HepG2 (cell line): ENCODE measurements at regions not wholly inside any gene's neighbourhood (a gene's known extent, or its start where the extent isn't known, plus 50 kb on each side); places are given as distances from the start of the nearest gene placed in this dataset.

Experiments
- ATAC-seq: fragments of 200-7000 bp; cut with Tn5 transposase; 3 replicates; pipeline ENCODE4 v1.9.1; 2020; ENCODE audit warnings: mild to moderate bottlenecking, moderate library complexity
- BruUV-seq: library from RNA; stranded (reverse); fragments of 400-500 nt; replicated peaks from 2 replicates; lab custom pipeline; 2021; lab: Mats Ljungman, UMichigan
- CTCF ChIA-PET: fragments of 300-600 bp; formaldehyde crosslinking; extraction: SDS; loops from one replicate; lab custom pipeline; 2021; ENCODE audit warnings: low total read pairs, inconsistent platforms, low intra/inter-chr PET ratio; lab: Yijun Ruan, JAX
- POLR2A ChIA-PET: fragments of 350-600 bp; sonication (Branson Sonifier 250); formaldehyde crosslinking; loops from one replicate; lab custom pipeline; 2020; ENCODE audit warnings: antibody characterized with exemption, inconsistent platforms; lab: Yijun Ruan, JAX
- DNase-seq: peaks from one replicate; pipeline ENCODE4 v3.0.0-alpha.2; 2015; ENCODE audit warnings: low spot score
- FAIRE-seq: peaks from 3 replicates; lab custom pipeline; 2011; peaks lifted over from hg19 to GRCh38; lab: Jason Lieb, UNC
- H2AFZ ChIP-seq: one replicate; pipeline ENCODE4 v1.6.1; 2011; ENCODE audit warnings: low read length, inconsistent platforms
- H3K27ac ChIP-seq: fragments of 300-600 bp; 3 replicates; pipeline ENCODE4 v1.8.0; 2011; ENCODE audit warnings: mixed run types, mild to moderate bottlenecking, mixed read lengths, low read length, inconsistent platforms; ENCODE audit not compliant: insufficient read depth; ENCODE audit errors: extremely low read length
- H3K27me3 ChIP-seq, 2 experiments: fragments of 200-600 bp in 1 of 2; 2 replicates in 1 of 2; 3 replicates in 1 of 2; pipeline versions ENCODE4 v1.6.0 to v1.8.0; 2011; ENCODE audit warnings: low read length in 2 of 2, mild to moderate bottlenecking in 2 of 2, moderate library complexity in 2 of 2, inconsistent platforms in 1 of 2; ENCODE audit not compliant: insufficient read depth in 2 of 2, control insufficient read depth in 1 of 2
- H3K36me3 ChIP-seq, 2 experiments: fragments of 200-600 bp in 1 of 2; replicated peaks in 1 of 2; 2 replicates in 1 of 2; 3 replicates in 1 of 2; pipeline versions ENCODE4 v1.5.1 to v1.8.0; 2011; ENCODE audit warnings: low read length in 2 of 2, inconsistent platforms in 1 of 2; ENCODE audit not compliant: insufficient read depth in 2 of 2, control insufficient read depth in 1 of 2
- H3K4me1 ChIP-seq: 2 replicates; pipeline ENCODE4 v1.5.1; 2012; ENCODE audit warnings: low read length, inconsistent platforms; ENCODE audit not compliant: insufficient read depth
- H3K4me2 ChIP-seq: 2 replicates; pipeline ENCODE4 v1.6.0; 2011; ENCODE audit warnings: low read depth, low read length, inconsistent platforms
- H3K4me3 ChIP-seq, 3 experiments: fragments of 200-600 bp in 1 of 3; sonication (generic), shearing (Covaris generic) in 1 of 3; replicated peaks in 1 of 3; 2 replicates each; pipeline ENCODE4 v1.5.1; 2011 to 2016; ENCODE audit warnings: low read length in 3 of 3, inconsistent platforms in 2 of 3, low read depth in 2 of 3, mild to moderate bottlenecking in 2 of 3, control low read depth in 1 of 3, mixed read lengths in 1 of 3; ENCODE audit not compliant: insufficient read depth in 1 of 3
- H3K79me2 ChIP-seq: one replicate; pipeline ENCODE4 v1.6.1; 2011; ENCODE audit warnings: low read length, inconsistent platforms; ENCODE audit not compliant: insufficient read depth
- H3K9ac ChIP-seq: 2 replicates; pipeline ENCODE4 v1.6.0; 2011; ENCODE audit warnings: mild to moderate bottlenecking, low read depth, low read length, inconsistent platforms; ENCODE audit not compliant: insufficient read depth
- H3K9me3 ChIP-seq: 2 replicates; pipeline ENCODE4 v1.5.1; 2012; ENCODE audit warnings: mild to moderate bottlenecking, low read length
- H4K20me1 ChIP-seq: 2 replicates; pipeline ENCODE4 v1.6.0; 2011; ENCODE audit warnings: inconsistent platforms, mild to moderate bottlenecking, low read length, moderate library complexity; ENCODE audit not compliant: insufficient read depth
- DMAP1 ChIP-seq: IDR thresholded peaks from 2 replicates; pipeline ENCODE4 v1.6.1; 2016
- FOXJ3 ChIP-seq: sonication (generic); formaldehyde crosslinking; IDR thresholded peaks from 2 replicates; pipeline ENCODE4 v1.4.0; 2020; ENCODE audit warnings: missing genetic modification reagents, mild to moderate bottlenecking, borderline replicate concordance
- HNRNPK ChIP-seq: fragments of 200-400 bp; formaldehyde crosslinking; IDR thresholded peaks from 2 replicates; pipeline ENCODE4 v1.6.1; 2018; ENCODE audit warnings: low read length, low read depth, moderate library complexity, mild to moderate bottlenecking; ENCODE audit not compliant: poor library complexity, severe bottlenecking
- PHF8 ChIP-seq: sonication (generic); formaldehyde crosslinking; IDR thresholded peaks from 2 replicates; pipeline ENCODE4 v1.5.0; 2020; ENCODE audit warnings: missing genetic modification reagents
- RAD51 ChIP-seq: fragments of 450-650 bp; IDR thresholded peaks from 2 replicates; pipeline ENCODE4 v1.6.1; 2016; ENCODE audit warnings: borderline replicate concordance
- XBP1 ChIP-seq: sonication (generic); formaldehyde crosslinking; IDR thresholded peaks from 2 replicates; pipeline ENCODE4 v1.5.0; 2020; ENCODE audit warnings: missing genetic modification reagents
- ZNF224 ChIP-seq: sonication (generic); formaldehyde crosslinking; IDR thresholded peaks from 2 replicates; pipeline ENCODE4 v1.5.0; 2020; ENCODE audit warnings: mild to moderate bottlenecking, missing genetic modification reagents
- ZNF7 ChIP-seq: IDR thresholded peaks from 2 replicates; pipeline ENCODE4 v1.6.1; 2016; ENCODE audit warnings: missing biosample characterization, missing genetic modification reagents
- WGBS: methylation state at CpG from one replicate; pipeline ENCODE4 v1.1.6; 2017; ENCODE audit warnings: low lambda C conversion rate; 5-methylcytosine and 5-hydroxymethylcytosine counted together
- in situ Hi-C: cut with HindIII; loops from 2 replicates; pipeline ENCODE4 v1.10.0; 2017; ENCODE audit warnings: low pct_unique_long_range_greater_than_20kb; ENCODE audit not compliant: extremely low pct_ligation_motif_present
- intact Hi-C: fragments of 100-400 bp; cut with micrococcal nuclease; formaldehyde crosslinking; loops from one replicate; pipeline ENCODE4 v1.10.0; 2022; ENCODE audit not compliant: unreplicated experiment
- TF ChIP-seq, protein P1 (sequence below): IDR thresholded peaks from 2 replicates; pipeline ENCODE4 v1.6.1; 2012; ENCODE audit warnings: low read depth, low read length, improper control_type of control experiment
- TF ChIP-seq, protein P2 (sequence below): sonication (generic); formaldehyde crosslinking; IDR thresholded peaks from 2 replicates; pipeline ENCODE4 v1.8.1; 2023; ENCODE audit warnings: missing genetic modification reagents, mild to moderate bottlenecking, borderline replicate concordance
- TF ChIP-seq, protein P3 (sequence below): sonication (generic); formaldehyde crosslinking; IDR thresholded peaks from 2 replicates; pipeline ENCODE4 v1.5.1; 2020; ENCODE audit warnings: mild to moderate bottlenecking, missing genetic modification reagents, moderate library complexity
- TF ChIP-seq, protein P4 (sequence below): sonication (generic); formaldehyde crosslinking; IDR thresholded peaks from 2 replicates; pipeline ENCODE4 v1.4.0; 2020; ENCODE audit warnings: missing genetic modification reagents, borderline replicate concordance
- TF ChIP-seq, protein P5 (sequence below): IDR thresholded peaks from 2 replicates; pipeline ENCODE4 v1.6.1; 2016; ENCODE audit warnings: missing compliant biosample characterization, missing genetic modification reagents, borderline replicate concordance
- TF ChIP-seq, protein P6 (sequence below): sonication (generic); formaldehyde crosslinking; IDR thresholded peaks from 2 replicates; pipeline ENCODE4 v1.8.1; 2023; ENCODE audit warnings: mild to moderate bottlenecking, missing genetic modification reagents

DNA sequence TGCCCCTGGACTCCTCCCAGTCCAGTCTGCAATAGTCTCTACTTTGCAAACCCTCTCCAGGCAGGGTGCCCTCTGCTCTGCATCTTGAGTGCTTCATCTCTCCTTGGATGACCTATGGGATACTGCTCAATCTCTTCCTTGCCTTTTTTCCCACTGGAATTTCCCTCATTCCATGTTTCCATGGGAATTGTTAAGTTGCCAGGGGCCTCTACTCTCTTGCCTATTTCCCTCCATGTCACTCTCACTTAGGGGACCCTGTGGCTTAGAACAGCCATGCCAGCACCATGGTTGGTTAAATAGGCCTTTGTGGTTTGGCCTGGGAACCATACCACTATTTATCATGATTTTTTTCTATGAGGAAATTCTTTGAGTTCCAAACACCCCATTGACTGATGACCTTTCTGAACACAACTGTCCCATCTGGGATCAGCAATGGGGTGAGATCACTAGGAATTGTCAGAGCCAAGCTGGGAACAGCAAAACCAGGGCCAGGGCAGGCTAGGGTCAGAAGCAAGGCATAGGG lies 91.4 kb upstream of the RBMS1 start (continued):
- TF ChIP-seq, protein P1, sequence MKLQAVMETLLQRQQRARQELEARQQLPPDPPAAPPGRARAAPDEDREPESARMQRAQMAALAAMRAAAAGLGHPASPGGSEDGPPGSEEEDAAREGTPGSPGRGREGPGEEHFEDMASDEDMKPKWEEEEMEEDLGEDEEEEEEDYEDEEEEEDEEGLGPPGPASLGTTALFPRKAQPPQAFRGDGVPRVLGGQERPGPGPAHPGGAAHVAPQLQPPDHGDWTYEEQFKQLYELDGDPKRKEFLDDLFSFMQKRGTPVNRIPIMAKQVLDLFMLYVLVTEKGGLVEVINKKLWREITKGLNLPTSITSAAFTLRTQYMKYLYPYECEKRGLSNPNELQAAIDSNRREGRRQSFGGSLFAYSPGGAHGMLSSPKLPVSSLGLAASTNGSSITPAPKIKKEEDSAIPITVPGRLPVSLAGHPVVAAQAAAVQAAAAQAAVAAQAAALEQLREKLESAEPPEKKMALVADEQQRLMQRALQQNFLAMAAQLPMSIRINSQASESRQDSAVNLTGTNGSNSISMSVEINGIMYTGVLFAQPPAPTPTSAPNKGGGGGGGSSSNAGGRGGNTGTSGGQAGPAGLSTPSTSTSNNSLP = no peak
- TF ChIP-seq DMAP1 (no peak), RAD51 (no peak), FOXJ3 (CRISPR knock-in tag) (no peak), ZNF224 (CRISPR knock-in tag) (no peak)
- TF ChIP-seq, protein P2, sequence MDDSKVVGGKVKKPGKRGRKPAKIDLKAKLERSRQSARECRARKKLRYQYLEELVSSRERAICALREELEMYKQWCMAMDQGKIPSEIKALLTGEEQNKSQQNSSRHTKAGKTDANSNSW (CRISPR knock-in tag) = no peak
- TF ChIP-seq, protein P3, sequence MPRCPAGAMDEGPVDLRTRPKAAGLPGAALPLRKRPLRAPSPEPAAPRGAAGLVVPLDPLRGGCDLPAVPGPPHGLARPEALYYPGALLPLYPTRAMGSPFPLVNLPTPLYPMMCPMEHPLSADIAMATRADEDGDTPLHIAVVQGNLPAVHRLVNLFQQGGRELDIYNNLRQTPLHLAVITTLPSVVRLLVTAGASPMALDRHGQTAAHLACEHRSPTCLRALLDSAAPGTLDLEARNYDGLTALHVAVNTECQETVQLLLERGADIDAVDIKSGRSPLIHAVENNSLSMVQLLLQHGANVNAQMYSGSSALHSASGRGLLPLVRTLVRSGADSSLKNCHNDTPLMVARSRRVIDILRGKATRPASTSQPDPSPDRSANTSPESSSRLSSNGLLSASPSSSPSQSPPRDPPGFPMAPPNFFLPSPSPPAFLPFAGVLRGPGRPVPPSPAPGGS (CRISPR knock-in tag) = no peak

DNA sequence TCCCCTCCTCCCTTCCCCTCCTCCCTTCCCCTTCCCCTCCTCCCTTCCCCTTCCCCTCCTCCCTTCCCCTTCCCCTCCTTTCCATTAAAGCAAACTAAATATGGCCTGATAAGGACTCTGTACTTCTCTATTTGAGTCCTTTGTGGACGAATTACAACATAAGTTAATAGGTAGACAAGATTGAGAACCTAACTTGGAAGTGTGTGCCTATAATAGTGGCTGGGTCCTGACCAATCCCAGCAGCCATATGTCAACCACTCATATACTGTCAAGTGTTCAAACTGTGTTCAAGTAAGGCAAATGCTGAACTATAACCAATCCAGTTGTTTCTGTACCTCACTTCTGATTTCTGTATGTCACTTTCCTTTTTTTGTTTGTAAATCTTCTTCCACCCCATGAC lies 97.1 kb upstream of the RBMS1 start:
- H3K9me3 ChIP-seq = no peaks in the 10 kb centered on the region
- no peak overlapping the region for H3K9ac ChIP-seq
- H3K4me2 ChIP-seq = no peak overlapping the region
- no peak overlapping the region for H3K27ac ChIP-seq
- no peaks in the 10 kb centered on the region; the same call in 1 of the 2 replicates for H3K4me1 ChIP-seq
- H3K4me3 ChIP-seq = no peak overlapping the region
- H3K36me3 ChIP-seq = no peaks in the 10 kb centered on the region
- 0% methylated on average over 1 of the region's 1 CpG for WGBS
- H3K27me3 ChIP-seq = no peaks in the 10 kb centered on the region
- CTCF ChIA-PET = no interaction called here
- DNase-seq (peak; percentile 16), FAIRE-seq (no peak), ATAC-seq (peak; percentile 75)
- no TSS peak for BruUV-seq
- no peaks in the 10 kb centered on the region for H4K20me1 ChIP-seq
- POLR2A ChIA-PET = no interaction called here
- intact Hi-C loops = loop anchor here (5.0 kb wide), 1 partner anchor 183 kb away; no protein-coding TSS in a partner anchor
- H2AFZ ChIP-seq = no peak overlapping the region
- in situ Hi-C loops = no loop called here
- H3K79me2 ChIP-seq = no peaks in the 10 kb centered on the region
- TF ChIP-seq, protein P4, sequence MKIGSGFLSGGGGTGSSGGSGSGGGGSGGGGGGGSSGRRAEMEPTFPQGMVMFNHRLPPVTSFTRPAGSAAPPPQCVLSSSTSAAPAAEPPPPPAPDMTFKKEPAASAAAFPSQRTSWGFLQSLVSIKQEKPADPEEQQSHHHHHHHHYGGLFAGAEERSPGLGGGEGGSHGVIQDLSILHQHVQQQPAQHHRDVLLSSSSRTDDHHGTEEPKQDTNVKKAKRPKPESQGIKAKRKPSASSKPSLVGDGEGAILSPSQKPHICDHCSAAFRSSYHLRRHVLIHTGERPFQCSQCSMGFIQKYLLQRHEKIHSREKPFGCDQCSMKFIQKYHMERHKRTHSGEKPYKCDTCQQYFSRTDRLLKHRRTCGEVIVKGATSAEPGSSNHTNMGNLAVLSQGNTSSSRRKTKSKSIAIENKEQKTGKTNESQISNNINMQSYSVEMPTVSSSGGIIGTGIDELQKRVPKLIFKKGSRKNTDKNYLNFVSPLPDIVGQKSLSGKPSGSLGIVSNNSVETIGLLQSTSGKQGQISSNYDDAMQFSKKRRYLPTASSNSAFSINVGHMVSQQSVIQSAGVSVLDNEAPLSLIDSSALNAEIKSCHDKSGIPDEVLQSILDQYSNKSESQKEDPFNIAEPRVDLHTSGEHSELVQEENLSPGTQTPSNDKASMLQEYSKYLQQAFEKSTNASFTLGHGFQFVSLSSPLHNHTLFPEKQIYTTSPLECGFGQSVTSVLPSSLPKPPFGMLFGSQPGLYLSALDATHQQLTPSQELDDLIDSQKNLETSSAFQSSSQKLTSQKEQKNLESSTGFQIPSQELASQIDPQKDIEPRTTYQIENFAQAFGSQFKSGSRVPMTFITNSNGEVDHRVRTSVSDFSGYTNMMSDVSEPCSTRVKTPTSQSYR (CRISPR knock-in tag) = 0 out of 2 replicates have a peak, but pooled peaks have one; percentile 19
- TF ChIP-seq HNRNPK (peak; percentile 61), ZNF7 (CRISPR knock-in tag) (no peak), PHF8 (CRISPR knock-in tag) (no peak), XBP1 (CRISPR knock-in tag) (no peak)
- TF ChIP-seq, protein P5, sequence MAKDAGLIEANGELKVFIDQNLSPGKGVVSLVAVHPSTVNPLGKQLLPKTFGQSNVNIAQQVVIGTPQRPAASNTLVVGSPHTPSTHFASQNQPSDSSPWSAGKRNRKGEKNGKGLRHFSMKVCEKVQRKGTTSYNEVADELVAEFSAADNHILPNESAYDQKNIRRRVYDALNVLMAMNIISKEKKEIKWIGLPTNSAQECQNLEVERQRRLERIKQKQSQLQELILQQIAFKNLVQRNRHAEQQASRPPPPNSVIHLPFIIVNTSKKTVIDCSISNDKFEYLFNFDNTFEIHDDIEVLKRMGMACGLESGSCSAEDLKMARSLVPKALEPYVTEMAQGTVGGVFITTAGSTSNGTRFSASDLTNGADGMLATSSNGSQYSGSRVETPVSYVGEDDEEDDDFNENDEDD = no peak
- TF ChIP-seq, protein P6, sequence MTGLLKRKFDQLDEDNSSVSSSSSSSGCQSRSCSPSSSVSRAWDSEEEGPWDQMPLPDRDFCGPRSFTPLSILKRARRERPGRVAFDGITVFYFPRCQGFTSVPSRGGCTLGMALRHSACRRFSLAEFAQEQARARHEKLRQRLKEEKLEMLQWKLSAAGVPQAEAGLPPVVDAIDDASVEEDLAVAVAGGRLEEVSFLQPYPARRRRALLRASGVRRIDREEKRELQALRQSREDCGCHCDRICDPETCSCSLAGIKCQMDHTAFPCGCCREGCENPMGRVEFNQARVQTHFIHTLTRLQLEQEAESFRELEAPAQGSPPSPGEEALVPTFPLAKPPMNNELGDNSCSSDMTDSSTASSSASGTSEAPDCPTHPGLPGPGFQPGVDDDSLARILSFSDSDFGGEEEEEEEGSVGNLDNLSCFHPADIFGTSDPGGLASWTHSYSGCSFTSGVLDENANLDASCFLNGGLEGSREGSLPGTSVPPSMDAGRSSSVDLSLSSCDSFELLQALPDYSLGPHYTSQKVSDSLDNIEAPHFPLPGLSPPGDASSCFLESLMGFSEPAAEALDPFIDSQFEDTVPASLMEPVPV (CRISPR knock-in tag) = no peak
